ENCODE measurements at regions not wholly inside any gene's neighbourhood (a gene's known extent, or its start where the extent isn't known, plus 50 kb on each side); places are given as distances from the start of the nearest gene placed in this dataset.

DNA sequence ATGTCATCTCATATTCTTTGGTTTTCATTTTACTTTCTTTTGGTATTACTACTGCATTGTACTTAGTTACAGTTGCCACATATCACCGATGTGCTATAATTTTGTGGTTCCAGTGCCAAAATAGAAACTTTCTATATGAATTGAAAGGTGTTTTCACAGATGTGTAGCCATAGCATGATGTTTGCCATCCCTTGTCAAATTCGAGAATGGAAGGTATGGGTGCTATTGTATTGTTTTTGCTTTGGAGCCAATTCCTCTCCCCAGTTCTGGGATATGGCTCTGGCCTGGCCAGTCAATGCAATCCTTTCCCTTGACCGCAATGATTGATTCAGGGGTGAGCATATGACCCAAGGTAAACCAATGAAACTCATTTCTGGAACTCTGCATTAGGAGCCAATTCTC, 86.2 kb upstream of the RPS6KA3 start:
- H3K36me3 ChIP-seq: no peaks in the 10 kb centered on the region
- intact Hi-C loops (cut with DNase I): no loop called here
- no peak for ATAC-seq

DNA sequence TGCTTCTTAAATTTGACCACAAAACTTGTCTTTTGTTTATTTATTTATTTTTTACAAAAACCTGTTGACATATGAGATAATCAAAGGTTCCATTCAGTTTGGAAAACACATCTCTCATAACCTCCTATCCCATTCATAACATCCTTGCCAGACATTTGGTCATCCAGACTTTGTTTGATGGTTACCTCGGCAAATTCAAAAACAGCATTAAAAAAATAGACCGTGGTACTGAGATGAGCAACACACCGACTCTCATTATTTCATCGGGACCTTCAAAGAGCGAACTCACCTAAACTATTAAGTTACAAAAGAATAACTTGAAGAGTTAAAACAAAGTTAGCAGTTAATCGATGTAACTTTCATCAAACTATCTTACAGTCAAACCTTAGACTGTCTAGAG, 85.8 kb upstream of the RPS6KA3 start:
- intact Hi-C loops (cut with DNase I): no loop called here
- H3K36me3 ChIP-seq: no peaks in the 10 kb centered on the region
- no peak for ATAC-seq
- TF ChIP-seq, protein P1, sequence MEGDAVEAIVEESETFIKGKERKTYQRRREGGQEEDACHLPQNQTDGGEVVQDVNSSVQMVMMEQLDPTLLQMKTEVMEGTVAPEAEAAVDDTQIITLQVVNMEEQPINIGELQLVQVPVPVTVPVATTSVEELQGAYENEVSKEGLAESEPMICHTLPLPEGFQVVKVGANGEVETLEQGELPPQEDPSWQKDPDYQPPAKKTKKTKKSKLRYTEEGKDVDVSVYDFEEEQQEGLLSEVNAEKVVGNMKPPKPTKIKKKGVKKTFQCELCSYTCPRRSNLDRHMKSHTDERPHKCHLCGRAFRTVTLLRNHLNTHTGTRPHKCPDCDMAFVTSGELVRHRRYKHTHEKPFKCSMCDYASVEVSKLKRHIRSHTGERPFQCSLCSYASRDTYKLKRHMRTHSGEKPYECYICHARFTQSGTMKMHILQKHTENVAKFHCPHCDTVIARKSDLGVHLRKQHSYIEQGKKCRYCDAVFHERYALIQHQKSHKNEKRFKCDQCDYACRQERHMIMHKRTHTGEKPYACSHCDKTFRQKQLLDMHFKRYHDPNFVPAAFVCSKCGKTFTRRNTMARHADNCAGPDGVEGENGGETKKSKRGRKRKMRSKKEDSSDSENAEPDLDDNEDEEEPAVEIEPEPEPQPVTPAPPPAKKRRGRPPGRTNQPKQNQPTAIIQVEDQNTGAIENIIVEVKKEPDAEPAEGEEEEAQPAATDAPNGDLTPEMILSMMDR (IDR thresholded peaks at IDR 0.05): no peak
- no peaks in the 10 kb centered on the region for H3K27me3 ChIP-seq
- no peaks in the 10 kb centered on the region for H3K9me3 ChIP-seq
- no peaks in the 10 kb centered on the region for H3K4me1 ChIP-seq
- DNase-seq: no peak
- H3K27ac ChIP-seq: no peak overlapping the region
- H3K4me3 ChIP-seq: no peak overlapping the region

More for the DNA sequence above, 86.2 kb upstream of the RPS6KA3 start:
- no peaks in the 10 kb centered on the region for H3K27me3 ChIP-seq
- H3K4me1 ChIP-seq: no peaks in the 10 kb centered on the region
- H3K9me3 ChIP-seq: no peaks in the 10 kb centered on the region
- H3K27ac ChIP-seq: no peak overlapping the region
- H3K4me3 ChIP-seq: no peak overlapping the region
- TF ChIP-seq, protein P1 (IDR thresholded peaks at IDR 0.05): no peak
- no peak for DNase-seq

- intact Hi-C loops (cut with DNase I): no loop called here
Measured at GRCh38 chrX:20350596-20350995, 83.9 kb upstream of the RPS6KA3 start.

GRCh38 chrX:20348139-20348538, 81.4 kb upstream of the RPS6KA3 start:
- Histone ChIP-seq H3K9me3 (no peaks in the 10 kb centered on the region), H3K27me3 (no peaks in the 10 kb centered on the region)
- intact Hi-C loops (cut with DNase I): no loop called here

More at GRCh38 chrX:20350596-20350995, 83.9 kb upstream of the RPS6KA3 start:
- Histone ChIP-seq H3K4me3 (no peak overlapping the region), H3K27me3 (no peaks in the 10 kb centered on the region), H3K9me3 (no peaks in the 10 kb centered on the region), H3K4me1 (no peaks in the 10 kb centered on the region), H3K27ac (no peak overlapping the region), H3K36me3 (no peaks in the 10 kb centered on the region)
- ATAC-seq (no peak), DNase-seq (no peak)
- TF ChIP-seq, protein P1 (IDR thresholded peaks at IDR 0.05): no peak

DNA sequence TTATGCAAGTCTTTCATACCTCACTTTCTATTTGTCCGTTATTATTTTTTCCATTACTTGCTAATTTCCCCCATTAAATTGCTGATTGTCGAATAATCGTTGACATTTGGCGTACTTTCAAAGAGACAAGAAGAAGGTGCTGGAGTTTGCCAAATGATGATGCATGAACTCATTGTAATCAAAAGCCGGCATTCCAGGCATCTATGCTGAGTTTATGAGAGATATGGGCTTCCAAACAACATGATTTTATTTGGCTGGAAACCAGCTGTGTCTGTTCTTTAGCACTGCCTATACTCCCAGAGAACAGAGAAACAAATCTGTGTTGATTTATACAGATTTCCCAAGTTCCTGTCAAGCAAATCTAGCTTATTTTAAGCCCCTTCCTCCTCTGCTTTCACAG, 80.8 kb upstream of the RPS6KA3 start:
- no peak overlapping the region for H3K4me3 ChIP-seq
- no peaks in the 10 kb centered on the region for H3K27me3 ChIP-seq
- H3K4me1 ChIP-seq: no peaks in the 10 kb centered on the region
- H3K9me3 ChIP-seq: no peaks in the 10 kb centered on the region
- no peak for DNase-seq
- no peak overlapping the region for H3K27ac ChIP-seq
- TF ChIP-seq, protein P1 (IDR thresholded peaks at IDR 0.05): no peak
- ATAC-seq: no peak
- H3K36me3 ChIP-seq: no peaks in the 10 kb centered on the region
- intact Hi-C loops (cut with DNase I): no loop called here

More at GRCh38 chrX:20348139-20348538, 81.4 kb upstream of the RPS6KA3 start:
- TF ChIP-seq, protein P1 (IDR thresholded peaks at IDR 0.05): no peak
- DNase-seq (no peak), ATAC-seq (no peak)
- no peak overlapping the region for H3K27ac ChIP-seq
- no peaks in the 10 kb centered on the region for H3K36me3 ChIP-seq
- no peaks in the 10 kb centered on the region for H3K4me1 ChIP-seq
- H3K4me3 ChIP-seq: no peak overlapping the region

- intact Hi-C loops (cut with DNase I): no loop called here
- no peaks in the 10 kb centered on the region for H3K9me3 ChIP-seq
- no peaks in the 10 kb centered on the region for H3K27me3 ChIP-seq
- TF ChIP-seq, protein P1 (IDR thresholded peaks at IDR 0.05): no peak
- no peak overlapping the region for H3K27ac ChIP-seq
- H3K36me3 ChIP-seq: no peaks in the 10 kb centered on the region
- H3K4me1 ChIP-seq: no peaks in the 10 kb centered on the region
- ATAC-seq: no peak
- no peak for DNase-seq
- H3K4me3 ChIP-seq: no peak overlapping the region
Measured at GRCh38 chrX:20333672-20334071, 67.0 kb upstream of the RPS6KA3 start.

All from upper lobe of right lung (tissue), 1 donor.